ENCODE measurements at regions not wholly inside any gene's neighbourhood (a gene's known extent, or its start where the extent isn't known, plus 50 kb on each side); places are given as distances from the start of the nearest gene placed in this dataset.
A peak's percentile ranks its signal among the peaks of the same experiment; 100 is the strongest.

DNA sequence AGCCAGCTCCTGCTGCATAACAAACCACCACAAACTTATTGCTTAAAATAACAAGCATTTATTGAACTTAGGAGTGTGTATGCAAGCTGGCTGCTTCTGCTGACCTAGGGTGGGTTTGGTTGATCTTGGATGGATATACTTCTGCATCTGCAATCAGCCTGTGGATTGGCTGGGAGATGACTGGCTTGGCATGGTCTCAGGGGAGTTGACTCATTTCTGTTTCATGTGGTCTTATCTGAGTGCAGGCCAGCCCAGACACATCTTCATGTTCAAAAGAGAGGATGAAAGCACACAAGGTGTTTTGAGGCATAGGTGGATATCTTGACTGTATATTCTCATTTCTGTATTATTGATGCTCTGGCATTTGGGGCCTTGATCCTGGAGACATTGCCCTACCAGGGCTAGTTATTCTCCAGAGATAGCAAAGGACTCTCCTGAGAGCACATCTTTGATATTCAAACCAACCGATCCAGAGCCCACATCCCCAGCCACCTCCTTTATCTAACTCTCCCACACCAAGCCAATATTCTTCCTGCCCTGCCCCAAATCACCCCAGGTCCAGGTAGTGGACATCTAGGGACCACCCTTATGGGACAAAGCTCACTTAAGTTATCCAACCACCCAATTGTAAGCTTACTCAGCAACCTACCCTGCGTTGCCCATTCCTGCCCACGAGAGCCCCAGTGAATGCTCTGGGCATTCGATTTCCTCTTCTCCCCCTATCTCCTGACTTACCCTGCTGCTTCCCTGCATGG is 350.8 kb downstream of the PTPRU start:
- DNase-seq, result peak; percentile 28

DNA sequence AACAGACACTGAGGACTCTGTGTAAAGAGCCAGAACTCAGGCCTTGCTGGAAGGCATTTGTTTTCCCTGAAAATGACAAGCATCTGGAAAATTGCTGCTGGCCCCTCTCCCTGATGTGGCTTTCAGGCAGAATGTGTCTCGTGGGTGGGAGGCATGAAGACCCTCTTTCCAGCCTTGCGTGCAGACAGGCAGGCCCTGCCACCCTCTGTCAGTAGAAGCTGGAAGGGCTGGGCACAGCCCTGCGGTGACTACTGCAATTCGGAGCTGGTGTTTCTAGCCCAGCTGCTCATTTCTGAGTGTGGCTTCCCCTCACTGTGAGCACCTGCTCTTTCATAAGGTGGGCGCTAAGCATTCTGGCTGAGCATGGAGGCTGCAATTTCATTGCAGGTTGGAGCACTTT is 349.9 kb downstream of the PTPRU start:
- DNase-seq, result peak; percentile 21

DNA sequence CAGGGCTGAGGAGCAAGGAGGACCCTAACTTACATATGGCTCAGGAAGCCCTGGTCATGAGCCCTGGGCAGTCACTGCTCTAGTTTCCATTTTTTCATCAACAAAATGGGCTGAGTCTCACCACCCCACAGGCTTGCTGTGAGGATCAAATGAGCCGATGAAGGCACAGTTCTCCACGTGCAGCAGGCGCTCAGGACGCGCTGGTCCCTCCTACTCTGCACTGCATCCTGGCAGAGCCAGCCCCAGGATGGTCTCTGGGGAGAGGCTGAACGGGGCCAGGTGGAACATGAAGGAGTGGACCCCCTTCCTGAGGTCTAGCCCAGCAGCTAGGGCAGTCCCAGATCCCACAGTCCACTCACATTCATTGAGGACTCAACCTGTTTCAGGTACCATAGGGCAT is 349.3 kb downstream of the PTPRU start:
- DNase-seq, result peak; percentile 41

DNA sequence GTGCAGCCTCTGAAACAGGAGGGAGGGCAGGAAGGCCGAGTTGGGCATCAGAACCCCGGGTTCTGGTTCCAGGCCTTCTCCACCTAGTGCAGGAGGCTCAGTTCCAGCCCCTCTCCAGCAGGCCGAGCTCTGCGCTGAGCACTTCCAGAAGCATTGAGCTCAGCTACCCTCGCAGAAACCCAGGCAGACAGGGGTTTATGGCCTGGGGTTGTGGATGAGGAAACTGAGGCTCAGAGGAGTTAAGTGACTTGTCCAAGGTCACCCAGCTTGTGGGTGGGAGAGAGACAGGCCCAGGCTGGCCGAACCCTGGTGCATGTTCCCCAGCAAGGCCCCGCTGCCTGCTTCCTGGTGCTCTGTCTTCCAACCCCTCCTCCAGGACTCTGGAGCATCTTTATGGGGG is 348.9 kb downstream of the PTPRU start:
- DNase-seq, result peak; percentile 29

DNA sequence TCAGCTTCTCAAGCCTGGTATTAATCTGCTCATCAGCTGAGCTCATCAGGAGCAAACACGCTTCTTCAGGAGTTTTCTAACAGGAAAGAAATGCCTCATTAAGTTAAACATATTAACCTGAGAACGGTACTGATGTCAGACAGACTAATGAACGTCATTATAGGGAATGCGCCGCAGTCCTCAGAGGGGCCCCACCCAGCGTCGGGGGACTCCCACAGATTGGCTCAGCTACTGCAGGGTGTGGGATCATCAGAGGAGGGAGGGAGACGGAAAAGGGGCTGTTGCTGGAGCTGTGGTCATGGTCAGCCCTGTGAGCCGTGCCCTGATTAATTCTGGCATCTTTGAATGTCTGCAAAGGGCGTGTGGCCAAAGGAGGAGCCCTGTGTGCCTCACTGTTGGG is 348.5 kb downstream of the PTPRU start:
- peak; percentile 25 for DNase-seq

DNA sequence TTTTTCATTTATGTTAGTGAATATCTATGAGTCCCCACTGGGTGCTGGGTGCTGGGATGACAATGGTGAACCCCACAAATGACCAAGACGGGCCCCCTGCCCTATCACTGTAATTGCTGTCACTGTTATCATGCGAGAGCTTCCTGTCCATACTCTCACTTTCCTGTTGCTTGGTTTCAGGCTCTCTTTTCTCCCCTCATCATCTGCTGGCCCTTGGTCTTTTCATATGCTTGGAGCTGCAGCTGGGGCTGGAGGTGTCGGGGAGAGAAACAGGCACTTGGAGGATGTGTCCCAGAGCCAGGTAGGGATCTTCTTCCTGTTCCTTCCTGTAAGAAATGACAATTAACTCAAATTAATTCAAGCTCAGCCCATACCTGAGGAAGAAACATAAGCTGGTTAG is 348.0 kb downstream of the PTPRU start:
- peak; percentile 18 for DNase-seq

DNA sequence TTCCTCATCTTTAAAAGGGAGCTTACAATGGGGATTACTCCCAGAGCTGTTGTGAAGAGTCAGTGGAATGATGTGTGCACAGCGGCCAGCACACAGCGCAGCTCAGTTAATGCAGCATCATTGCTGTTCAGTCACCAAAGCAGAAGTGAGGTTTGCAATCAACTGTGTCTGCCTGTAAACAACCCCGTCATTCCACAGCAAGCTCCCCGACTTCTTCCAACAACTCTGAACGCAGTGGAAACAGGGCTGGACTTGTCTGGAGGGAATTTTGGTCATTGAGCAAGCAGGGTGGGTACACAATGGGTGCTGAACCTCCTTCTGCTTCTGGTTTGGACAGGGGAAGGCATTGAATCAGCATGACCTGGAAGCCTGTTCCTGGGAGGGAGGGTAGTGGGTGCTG is 347.4 kb downstream of the PTPRU start:
- DNase-seq, result peak; percentile 37

DNA sequence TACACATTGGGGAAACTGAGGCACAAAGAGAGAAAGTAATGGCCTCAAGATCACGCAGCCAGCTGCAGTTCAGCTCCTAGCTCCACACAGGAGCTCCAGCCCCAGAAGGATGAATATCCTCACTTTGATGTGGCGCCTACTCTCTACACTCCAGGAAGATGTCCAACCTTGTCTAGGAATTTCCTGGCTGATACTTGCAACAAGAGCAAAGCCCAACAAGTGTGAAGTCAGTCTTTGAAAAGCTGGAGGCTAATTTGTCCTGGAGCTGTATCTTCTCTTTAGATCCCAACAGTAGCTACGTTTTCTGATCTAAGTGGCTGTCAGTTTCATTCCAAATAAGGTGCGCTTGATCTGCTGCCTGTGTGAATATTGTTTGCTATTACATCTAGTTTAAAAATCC is 344.9 kb downstream of the PTPRU start:
- peak; percentile 28 for DNase-seq

DNA sequence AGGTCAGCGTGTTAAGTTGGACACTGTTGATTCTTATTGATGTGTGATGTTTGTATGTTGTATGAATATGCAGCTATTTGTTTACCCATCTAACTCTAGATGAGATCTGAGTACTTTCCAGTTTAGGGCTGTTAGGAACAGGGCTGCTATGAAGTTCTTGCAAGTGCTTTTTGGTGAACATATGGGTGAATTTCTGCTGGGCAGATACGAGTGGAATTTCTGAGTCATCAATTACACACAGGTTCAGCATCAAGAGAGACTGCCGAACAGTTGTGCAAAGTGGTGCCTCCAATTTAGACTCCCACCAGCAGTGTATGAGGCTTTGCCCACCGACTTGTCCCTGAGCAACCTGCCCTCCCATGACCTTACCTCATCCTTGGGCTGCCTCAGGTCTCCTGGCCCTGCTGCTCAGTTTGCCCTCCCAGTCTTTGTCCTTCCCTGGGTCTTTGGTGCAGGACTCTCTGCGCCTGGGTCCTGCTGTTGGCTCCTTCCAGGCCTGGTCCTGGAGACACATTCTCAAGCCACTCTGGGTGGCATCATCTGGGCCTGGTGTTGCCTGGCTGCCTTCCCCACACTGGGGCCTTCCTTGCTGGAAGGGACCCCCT is 343.6 kb downstream of the PTPRU start:
- DNase-seq, result peak; percentile 43

DNA sequence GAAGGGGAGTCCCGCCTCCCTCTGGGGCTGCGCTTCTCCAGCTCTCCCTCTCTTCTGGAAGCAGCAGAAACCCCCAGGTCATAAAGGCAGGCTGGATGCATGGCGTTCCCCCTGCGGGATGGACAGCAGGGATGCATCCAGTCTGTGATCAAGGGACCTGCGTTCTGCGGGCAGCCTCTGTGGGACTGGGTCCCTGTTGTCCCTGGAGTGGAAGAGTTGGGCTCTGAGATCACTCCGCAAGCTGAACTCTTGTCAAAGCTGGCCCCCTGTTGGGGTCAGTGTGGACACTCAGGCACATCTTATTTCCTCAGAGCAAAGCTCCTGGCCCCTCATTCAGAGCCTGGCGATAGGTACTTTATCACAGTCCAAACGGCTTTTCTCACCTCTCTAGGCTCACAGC is 341.2 kb downstream of the PTPRU start:
- DNase-seq, result no peak

DNA sequence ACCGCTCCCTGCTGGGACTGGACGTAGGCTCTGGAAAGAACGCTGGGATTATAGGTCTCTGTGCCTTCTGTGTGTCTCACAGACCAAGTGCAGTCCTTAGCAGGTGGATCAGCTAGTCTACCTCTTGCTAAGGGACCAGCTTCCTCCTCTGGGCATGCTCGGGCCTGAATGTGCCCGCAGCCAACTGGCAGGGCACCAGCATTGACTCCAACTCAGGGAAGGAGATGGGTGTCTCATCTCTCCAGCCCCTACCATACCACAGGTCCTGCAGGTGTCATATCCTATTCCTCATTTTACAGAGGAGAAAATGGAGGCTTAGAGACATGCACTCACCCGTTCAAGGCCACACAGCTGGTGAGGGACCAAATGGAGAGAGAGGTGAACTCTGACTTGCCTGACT is 340.2 kb downstream of the PTPRU start:
- no peak for DNase-seq

DNA sequence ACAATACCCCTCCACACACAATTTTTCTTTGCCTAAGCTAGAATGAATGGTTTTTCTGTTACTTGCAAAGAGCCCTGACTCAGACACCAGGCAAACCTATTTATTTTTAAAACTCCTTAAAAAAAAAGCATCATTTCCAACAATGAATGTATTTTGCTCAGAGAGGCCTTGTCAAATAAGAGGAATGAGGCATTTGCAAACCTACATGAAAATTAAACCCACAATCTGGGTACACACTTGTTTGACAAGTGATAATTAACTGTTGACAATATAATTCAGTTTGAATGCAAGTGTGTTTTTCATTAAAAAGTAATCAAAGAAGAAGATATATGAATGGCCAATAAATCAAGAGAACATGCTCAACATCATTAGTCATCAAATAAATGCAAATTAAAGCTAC is 339.5 kb downstream of the PTPRU start:
- no peak for DNase-seq

DNA sequence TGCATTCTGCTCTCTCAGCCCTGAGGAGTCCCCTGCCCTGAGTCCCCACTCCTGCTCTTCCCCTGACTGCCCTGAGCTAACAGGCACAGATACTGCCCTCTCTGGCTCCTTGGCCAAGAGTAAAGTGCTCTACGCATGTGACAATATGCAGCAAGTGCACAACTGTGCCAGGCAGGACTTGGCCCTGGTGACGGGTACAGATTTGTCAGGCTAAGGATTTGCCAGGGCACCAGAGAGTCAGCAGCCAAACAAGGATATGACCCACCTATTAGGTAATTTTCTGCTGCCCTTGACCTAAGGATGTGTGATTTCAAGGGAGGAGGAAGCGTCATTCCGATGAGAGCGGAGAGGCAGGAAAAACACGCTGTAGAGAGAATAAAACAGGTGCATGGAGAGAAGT is 339.0 kb downstream of the PTPRU start:
- no peak for DNase-seq

DNA sequence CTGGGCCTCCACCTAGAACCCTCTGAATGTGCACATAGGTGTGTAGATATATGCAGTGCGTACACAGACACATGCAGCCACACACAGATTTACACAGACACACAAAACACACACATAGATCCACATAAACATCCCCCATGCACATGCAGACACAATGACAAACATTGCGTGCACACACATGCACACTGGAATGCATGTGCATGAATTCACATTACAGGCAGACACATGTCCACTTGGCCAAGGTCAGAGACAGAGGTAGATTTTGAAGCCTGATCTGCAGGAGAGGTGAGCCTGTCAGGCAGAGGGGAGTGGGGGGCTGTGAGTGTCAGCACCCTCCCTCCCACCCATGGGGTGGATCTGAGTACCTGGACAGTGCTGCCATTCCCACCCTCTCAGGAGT is 338.5 kb downstream of the PTPRU start:
- no peak for DNase-seq

DNA sequence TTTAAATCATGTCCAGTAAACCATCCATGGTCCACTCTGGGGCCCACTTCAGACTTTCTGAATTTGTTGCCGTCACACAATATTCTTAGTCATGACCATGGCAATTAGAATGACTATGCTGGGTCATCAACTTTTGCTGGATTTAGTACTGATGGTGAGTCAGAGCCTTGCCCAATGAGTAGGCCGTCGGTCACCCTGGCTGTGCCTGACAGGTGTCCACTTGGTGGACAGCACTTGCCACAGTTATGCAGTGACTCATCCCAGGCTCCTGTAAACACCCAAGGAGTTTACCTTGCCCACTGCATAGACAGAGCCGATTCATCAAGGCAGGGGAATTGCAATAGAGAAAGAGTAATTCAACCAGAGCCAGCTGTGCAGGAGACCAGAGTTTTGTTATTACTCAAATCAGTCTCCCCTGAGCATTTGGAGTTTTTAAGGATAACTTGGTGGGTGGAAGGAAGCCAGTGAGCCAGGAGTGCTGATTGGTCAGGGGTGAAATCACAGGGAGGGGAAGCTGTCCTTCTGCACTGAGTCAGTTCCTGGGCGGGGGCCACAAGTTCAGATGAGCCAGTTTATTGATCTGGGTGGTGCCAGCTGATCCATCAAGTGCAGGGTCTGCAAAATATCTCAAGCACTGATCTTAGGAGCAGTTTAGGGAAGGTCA is 333.8 kb downstream of the PTPRU start:
- peak; percentile 82 for DNase-seq

DNA sequence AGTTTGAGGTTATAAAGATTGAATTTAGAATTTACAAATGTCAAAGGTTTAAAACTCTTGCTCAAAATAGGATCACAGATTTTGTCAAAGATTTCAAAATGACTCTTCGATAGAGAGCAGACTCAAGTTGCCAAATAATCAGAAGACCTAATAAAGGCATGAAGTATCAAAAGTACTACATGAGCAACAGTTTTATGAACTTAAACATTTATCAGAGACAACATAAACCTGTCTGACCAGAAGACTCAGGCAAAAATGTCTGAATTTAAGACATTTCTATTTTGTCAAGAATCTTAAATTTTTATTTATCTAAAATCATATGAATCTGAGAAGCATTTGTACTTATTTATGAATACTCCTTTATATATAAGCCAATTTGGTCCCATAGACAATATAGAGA is 330.9 kb downstream of the PTPRU start:
- no peak for DNase-seq

DNA sequence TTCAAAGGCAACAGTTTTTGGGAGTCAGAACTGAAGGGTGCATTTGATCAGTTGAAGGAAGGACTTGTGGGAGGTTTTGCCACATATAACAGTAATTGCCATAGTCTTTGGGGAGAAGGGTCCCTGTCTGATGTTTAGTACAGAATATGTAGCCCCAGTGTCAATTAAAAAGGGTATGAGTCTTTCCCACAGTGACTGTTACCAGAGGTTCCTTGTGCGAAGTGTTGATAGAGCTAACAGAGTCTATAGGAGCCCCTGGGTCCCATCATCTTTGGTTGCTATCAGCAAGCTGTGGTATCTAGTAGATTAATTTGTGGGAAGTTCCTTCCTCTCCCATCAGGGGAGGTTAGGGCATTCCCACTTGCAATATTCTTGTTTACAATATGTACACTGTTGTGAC is 329.2 kb downstream of the PTPRU start:
- no peak for DNase-seq

DNA sequence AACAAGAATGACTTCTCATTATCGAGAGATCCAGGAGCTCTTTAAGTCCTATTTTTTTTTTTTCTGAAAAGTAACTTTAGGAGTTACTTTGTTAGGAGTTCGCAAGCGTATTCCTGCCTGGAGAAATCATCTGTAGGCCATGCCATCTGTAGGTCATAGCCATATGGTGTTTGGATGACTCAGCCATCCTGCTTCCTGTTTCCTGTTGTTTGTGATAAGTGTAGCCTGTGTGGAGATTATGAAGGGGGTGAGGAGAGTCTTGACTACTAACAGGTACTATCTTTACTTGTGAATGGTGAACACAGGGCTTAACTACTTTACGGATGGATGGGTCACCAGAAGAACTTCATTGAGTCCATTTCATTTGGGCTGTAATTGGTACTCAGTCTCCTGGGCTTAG is 327.2 kb downstream of the PTPRU start:
- no peak for DNase-seq

DNA sequence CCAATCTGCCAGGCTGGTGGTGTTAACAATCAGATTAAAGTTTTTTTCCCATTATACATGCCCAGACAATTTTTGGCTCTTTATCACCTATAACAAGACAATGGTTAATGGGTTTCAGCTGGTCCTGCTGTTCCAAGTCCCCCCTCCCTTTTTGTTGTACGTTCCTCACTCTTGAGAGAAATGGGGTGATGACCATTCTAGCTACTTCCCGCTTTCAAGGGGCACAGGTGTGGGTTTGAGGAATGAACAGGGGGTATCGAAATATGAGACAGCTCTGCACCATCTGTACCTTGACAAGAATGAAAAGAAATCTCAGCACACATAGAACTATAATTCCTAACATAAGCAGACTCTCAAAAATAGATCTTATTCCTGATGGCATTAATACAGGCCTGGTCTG is 326.8 kb downstream of the PTPRU start:
- DNase-seq, result no peak

DNA sequence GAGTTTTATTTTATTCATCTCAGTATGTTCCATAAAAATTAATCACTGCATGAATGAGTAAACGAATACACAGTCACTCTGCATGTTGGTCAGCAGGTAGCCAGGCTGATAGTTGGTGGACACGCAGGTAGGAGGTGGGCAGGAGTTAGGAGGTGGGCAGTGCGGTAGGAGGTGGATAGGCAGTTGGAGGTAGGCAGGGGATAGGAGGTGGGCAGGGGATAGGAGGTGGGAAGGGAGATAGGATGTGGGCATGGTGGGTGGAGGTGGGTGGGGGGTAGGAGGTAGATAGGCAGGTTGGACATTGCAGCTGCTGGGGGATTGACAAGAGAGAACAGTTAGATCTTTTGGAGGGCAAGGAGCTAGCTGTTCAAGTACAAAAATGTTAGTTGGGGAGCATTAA is 322.7 kb downstream of the PTPRU start:
- DNase-seq, result peak; percentile 18

DNA sequence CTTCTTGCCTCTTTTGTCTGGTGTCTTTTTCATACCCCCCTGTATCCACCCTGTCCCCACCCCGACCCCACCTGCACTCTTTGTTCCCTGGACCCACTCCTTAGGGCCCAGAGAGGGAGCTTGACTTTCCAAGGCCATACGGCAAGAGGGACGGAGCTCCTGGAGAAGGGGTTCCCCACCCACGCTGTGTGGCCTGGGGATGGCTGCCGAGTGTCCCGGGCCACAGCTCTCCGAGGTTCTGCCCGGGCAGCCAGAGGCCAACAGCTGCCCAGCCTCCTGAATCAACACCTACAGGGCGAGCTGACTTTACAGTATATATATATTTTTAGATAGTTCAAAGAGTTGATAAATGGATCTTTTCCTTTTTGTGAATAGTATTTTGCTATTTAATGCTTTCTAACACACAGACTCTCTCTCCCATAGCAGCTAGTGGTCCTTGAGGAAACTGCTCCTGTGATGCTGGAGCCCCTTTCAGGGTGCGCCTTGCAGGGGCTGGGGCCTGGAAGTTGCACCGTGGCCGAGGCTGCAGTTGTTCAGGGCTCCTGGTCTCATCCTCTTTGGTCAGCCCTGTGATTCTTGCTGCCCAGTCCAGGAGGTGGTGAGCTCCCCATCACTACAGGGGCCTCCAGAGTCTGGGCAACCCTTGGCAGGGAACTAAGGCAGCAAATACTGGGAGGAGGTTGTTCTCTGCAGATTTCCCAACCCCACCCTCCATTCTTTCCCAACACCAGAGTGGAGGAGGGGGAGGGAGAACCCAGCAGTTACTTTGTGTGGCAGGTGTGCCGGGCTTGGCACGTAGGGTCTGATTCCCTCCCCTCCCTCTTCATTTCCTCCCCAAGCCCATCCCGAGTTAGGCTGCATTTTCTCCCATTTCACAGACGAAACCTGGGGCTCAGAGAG is 321.6 kb downstream of the PTPRU start:
- DNase-seq, result peak; percentile 43

DNA sequence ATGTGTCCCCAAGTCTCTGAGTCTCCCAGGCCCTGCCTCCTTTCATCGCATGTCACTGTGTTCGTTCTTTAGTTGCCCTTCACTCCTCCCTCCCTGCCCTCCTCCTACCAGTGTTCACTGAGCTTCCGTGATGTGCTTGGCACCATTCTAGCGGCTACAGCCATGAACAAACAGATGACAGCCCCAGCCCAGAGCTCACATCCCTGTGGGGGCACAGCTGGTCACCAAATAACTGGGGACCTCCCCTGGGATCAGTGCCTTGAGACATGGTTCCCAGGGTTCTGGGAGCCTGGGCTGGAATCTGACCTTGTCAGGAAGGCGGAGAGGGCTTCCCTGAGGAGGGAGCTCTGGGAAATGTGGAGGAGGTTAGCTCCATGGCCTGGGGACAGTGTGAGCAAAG is 320.7 kb downstream of the PTPRU start:
- peak; percentile 27 for DNase-seq

DNA sequence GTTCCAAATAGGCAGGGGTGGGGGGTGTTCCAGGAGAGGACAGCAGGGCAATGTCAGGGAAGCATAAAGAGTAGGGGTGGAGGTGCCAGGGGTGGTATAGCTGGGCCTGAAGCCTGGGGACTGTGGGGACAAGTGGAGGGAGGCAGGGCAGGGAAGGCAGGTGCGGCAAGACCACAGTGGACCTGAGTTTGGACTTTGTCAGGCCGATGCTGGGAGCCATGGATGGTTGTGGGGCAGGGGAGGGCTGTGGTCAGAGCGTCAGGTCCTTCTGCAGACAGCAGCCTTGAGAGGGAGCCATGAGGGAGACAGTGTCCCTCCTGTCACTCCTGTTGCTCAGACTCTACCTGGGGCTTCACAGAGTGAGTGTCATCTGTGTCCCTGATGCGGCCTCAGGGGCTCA is 320.3 kb downstream of the PTPRU start:
- DNase-seq, result no peak

All from islet precursor cell (in vitro differentiated cells).